CD4-positive, alpha-beta T cell treated with Interleukin-15 for 1 hour (primary cell): ENCODE measurements at regions not wholly inside any gene's neighbourhood (a gene's known extent, or its start where the extent isn't known, plus 50 kb on each side); places are given as distances from the start of the nearest gene placed in this dataset.
"Not testable (repeated sequence)": the region's sequence is repeated elsewhere in the genome, so short reads cannot be mapped to it uniquely, and the experiment has no call there.

ENCODE experiments used
- DNase-seq: peaks from one replicate; pipeline ENCODE4 v3.0.0-alpha.2; 2020

- no peak for DNase-seq
Observed at GRCh38 chr12:66733321-66733720, 54.4 kb upstream of the GRIP1 start.

GRCh38 chr12:66733839-66734238 is 55.0 kb upstream of the GRIP1 start:
- no peak for DNase-seq

- DNase-seq, result no peak
Observed at GRCh38 chr12:66735275-66735674, 56.4 kb upstream of the GRIP1 start.

- DNase-seq, result no peak
Observed at GRCh38 chr12:66736931-66737330, 58.1 kb upstream of the GRIP1 start.

GRCh38 chr12:66739266-66739665 is 60.4 kb upstream of the GRIP1 start:
- DNase-seq, result no peak

- DNase-seq, result no peak
Observed at GRCh38 chr12:66739940-66740651, 61.2 kb upstream of the GRIP1 start.

- DNase-seq, result no peak
Observed at GRCh38 chr12:66740732-66741131, 61.9 kb upstream of the GRIP1 start.

GRCh38 chr12:66741919-66742318 is 63.0 kb upstream of the GRIP1 start:
- no peak for DNase-seq

GRCh38 chr12:66742508-66743367 is 63.9 kb upstream of the GRIP1 start:
- DNase-seq, result no peak

- no peak for DNase-seq
Observed at GRCh38 chr12:66744461-66744860, 65.6 kb upstream of the GRIP1 start.

- DNase-seq, result no peak
Observed at GRCh38 chr12:66744956-66745383, 66.1 kb upstream of the GRIP1 start.

GRCh38 chr12:66746489-66747201 is 67.8 kb upstream of the GRIP1 start:
- DNase-seq, result no peak

GRCh38 chr12:66751432-66752113 is 72.7 kb upstream of the GRIP1 start:
- no peak for DNase-seq

GRCh38 chr12:66753810-66754209 is 74.9 kb upstream of the GRIP1 start:
- no peak for DNase-seq

GRCh38 chr12:66755727-66756395 is 77.0 kb upstream of the GRIP1 start:
- no peak for DNase-seq

- no peak for DNase-seq
Observed at GRCh38 chr12:66756631-66757030, 77.8 kb upstream of the GRIP1 start.

- DNase-seq, result not testable (repeated sequence)
Observed at GRCh38 chr12:66760122-66760521, 81.2 kb upstream of the GRIP1 start.

- DNase-seq, result no peak
Observed at GRCh38 chr12:66763467-66763866, 84.6 kb upstream of the GRIP1 start.

- DNase-seq, result no peak
Observed at GRCh38 chr12:66765204-66765603, 86.3 kb upstream of the GRIP1 start.

GRCh38 chr12:66767536-66767935 is 88.7 kb upstream of the GRIP1 start:
- no peak for DNase-seq

GRCh38 chr12:66768293-66768692 is 89.4 kb upstream of the GRIP1 start:
- no peak for DNase-seq

- DNase-seq, result no peak
Observed at GRCh38 chr12:66774929-66775328, 96.1 kb upstream of the GRIP1 start.
